ENCODE measurements at regions not wholly inside any gene's neighbourhood (a gene's known extent, or its start where the extent isn't known, plus 50 kb on each side); places are given as distances from the start of the nearest gene placed in this dataset.
A peak's percentile ranks its signal among the peaks of the same experiment; 100 is the strongest.
"Not testable (repeated sequence)": the region's sequence is repeated elsewhere in the genome, so short reads cannot be mapped to it uniquely, and the experiment has no call there.

GRCh38 chr21:28154121-28154520 lies 838.6 kb downstream of the LTN1 start:
- DNase-seq: no peak

- DNase-seq: no peak
These were observed 839.9 kb downstream of the LTN1 start for GRCh38 chr21:28152732-28153131.

- DNase-seq: no peak
These were observed 840.9 kb downstream of the LTN1 start for GRCh38 chr21:28151758-28152157.

DNA sequence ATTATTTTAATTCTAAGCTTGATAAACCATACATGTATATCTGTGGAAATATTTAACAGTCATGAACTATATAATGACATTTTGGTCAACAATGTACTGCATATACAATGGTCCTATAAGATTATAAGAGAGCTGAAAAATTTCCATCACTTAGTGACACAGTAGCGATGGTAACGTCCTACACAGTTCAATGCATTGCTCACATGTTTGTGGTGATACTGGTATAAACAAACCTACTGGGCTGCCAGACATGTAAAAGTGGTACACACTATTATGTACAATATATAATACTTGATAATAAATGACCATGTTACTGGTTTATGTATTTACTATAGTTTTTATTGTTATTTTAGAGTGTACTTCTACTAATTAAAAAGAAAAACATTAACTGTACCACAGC lies 841.9 kb downstream of the LTN1 start:
- no peak for DNase-seq

DNA sequence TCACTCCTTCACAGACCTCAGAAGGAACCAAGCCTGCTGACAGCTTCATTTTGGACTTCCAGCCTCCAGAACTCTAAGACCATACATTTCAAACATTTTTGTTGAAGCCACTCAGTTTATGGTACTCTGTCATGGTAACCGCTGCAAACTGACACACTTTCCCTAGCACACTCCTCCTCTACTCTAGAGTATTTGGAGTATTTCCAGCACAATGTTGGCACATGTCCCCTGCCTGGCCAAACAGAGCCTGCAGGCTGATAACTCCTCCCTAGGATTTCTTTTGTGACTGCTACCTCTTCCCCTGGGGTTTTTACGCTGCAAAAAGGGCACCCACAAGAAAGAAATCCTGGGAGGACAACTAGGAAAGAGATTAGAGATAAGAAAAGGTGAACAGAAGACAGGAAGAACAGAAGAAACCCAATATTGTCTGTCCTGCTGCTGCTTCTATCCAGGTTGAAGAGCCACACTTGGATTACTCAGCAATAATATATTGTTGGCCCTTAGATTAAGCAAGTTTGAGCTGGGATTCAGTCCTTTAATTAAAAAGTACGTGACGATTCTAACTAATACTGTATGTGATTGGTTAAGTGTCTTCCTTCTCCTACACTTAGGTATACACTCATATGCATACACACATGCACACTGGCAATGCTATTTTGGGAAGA lies 844.1 kb downstream of the LTN1 start:
- peak; percentile 3 for DNase-seq

- DNase-seq: no peak
These were observed 848.0 kb downstream of the LTN1 start for GRCh38 chr21:28144653-28145052.

GRCh38 chr21:28144089-28144488 lies 848.6 kb downstream of the LTN1 start:
- DNase-seq: no peak

DNA sequence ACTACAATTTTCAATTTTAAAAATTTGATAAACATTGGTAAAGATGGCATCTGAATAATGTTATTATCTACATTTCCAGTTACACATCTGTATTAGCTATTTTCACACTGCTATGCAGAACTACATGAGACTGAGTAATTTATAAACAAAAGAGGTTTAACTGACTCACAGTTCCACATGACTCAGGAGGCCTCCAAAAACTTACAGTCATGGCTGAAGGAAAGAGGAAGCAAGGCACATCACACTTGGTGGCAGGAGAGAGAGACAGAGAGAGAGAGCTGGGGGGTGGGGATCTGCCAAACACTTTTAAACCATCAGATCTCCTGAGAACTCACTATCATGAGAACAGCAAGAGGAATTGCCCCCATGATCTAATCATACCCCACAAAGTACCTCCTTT lies 850.0 kb downstream of the LTN1 start:
- no peak for DNase-seq

DNA sequence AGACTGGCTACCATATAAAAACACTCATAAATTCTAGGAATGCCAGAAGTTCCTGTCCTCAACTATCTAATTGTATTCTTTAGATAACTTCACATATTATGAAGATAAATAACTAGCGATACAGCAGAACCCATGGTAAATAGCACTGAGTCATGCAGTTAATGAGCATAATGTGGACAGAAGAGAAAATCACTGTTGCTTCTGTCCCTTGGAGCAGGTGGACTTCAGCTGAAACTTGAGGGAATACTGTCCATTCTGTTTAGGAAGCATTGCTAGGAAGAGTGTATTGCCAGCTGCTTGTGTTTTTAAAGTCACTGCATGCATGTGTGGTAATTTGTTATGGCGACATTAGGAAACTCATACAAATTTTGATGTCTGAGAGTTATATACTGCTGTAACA lies 854.4 kb downstream of the LTN1 start:
- no peak for DNase-seq

DNA sequence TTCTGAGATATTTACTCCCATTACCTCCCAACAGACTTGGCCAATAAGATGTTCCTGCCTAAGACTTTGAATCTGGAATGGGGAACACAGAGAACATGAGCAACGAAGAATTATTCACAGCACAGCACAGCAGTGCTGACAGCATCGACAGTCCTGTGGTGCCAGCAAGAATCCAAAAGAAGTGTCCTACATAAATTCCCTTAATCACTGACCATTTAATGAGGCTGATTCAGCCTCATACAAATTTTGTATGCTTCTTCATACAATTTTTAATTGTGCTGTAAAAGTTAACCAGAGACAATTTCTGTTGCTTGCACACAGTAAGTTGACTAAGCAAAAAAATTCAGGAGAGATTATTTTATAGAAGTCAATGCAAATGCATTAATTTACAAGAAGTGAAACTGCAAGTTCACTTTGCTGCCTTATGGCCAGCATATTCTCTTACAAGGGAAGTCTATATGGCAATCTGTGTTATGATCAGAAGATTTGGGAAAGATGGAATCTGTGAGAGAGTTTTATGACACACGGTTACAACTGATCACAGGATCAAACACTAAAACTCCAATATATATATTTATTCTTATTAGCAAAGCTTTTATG lies 855.9 kb downstream of the LTN1 start:
- DNase-seq: no peak

DNA sequence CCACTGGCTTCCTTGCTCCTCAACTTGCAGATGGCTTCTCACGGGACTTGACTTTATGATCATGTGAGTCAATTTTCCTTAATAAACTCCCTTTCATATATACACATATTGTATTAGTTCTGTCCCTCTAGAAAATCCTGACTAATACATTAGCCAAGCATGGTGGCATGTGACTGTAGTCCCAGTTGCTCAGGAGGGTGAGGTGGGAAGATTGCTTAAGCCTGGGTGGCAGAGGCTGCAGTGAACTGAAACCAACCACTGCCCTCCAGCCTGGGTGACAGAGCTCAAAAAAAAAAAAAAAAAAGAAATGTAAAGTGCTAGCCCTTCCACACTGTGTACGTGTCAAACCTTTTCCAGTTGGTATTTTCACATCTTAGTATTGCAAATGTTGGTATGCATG lies 857.0 kb downstream of the LTN1 start:
- DNase-seq: no peak

GRCh38 chr21:28133116-28133515 lies 859.6 kb downstream of the LTN1 start:
- no peak for DNase-seq

DNA sequence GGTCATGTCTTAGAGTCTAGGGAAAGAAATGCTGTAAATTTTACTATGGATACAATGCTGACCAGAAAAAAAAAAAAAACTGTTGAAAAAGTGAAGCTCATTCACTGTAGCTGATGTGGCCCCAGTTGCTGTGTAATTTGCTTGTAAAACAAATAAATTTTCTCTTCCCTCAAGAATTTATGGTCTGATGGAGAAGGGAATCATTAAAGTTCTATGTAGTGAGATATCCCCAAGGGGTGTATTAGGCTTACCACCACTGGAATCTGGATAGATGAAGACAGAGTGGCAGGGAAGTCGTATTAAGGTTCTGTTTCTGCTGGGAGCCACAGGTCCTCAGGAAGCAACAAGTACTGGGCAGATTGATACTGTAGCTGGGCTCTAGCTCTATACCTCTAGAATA lies 860.0 kb downstream of the LTN1 start:
- no peak for DNase-seq

- no peak for DNase-seq
These were observed 865.4 kb downstream of the LTN1 start for GRCh38 chr21:28127175-28127785.

DNA sequence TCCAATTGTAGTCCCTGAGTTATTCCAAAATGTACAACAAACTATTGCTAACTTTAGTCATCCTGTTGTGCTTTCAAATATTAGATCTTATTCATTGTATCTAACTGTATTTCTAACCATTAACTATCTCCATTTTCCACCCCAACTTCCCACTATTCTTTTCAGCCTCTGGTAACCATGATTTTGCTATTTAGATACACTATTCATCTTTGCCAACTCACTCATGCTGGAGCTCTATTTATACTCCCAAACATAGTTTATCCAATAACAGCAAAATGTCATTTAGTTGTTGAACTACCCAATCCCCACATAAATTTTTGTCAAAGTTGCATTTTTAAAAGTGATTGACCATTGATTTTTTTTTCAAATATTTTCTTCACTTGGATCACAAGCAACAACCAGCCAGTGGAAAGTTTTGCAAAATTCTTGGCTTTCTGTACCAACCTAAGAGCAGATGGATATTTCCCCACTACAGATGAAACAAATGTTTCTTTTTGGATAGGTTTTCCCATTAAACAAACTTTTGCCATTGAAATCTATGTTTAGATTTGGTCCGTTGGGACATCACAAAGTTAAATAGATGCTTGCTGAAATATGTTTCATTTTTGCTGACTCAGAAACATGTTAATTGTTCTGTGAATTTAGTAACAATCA lies 866.0 kb downstream of the LTN1 start:
- DNase-seq: no peak

- no peak for DNase-seq
These were observed 868.1 kb downstream of the LTN1 start for GRCh38 chr21:28124541-28124940.

DNA sequence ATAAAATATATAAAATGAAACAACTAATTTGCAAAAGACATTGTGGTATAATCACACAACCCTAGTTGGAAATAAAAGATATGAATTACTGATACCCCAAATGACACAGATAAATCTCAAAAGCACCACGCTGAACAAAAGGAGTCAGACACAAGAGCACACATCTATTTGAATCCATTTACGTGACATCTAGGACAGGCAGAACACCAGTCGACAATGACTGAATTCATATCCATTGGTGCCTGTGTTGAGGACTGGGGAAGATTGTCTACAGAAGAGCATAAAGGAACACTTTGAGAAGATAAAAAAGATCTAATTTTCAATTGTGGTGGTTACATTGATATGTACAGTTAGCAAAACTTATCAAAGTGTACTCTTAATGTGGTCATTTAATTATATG lies 874.1 kb downstream of the LTN1 start:
- no peak for DNase-seq

GRCh38 chr21:28114986-28115385 lies 877.7 kb downstream of the LTN1 start:
- DNase-seq: not testable (repeated sequence)

GRCh38 chr21:28113718-28114117 lies 879.0 kb downstream of the LTN1 start:
- DNase-seq: no peak

- no peak for DNase-seq
These were observed 880.2 kb downstream of the LTN1 start for GRCh38 chr21:28112511-28112910.

DNA sequence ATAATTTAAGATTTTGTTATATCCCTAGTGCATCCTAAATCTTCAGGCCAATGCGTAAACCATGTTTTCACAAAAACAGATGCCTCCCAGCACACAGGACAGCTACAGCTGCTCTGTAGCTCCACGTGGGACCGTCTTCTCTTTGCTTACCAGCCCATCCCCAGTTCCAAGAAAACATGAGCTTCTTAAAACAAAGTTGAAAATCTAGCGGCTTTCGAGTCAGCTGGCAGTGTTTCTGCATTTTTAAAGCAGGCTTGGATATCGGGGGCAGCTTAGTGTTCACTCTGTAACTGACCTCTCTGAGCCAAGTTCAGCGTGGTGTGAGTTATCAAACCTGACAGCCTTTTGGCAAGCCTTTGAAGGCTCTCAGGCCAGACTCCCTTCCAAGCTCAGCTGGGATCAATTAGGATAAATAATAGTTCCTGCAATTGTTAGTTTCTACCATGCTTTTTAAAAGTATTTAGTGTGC lies 881.5 kb downstream of the LTN1 start:
- no peak for DNase-seq

- DNase-seq: no peak
These were observed 882.0 kb downstream of the LTN1 start for GRCh38 chr21:28110716-28111115.

DNA sequence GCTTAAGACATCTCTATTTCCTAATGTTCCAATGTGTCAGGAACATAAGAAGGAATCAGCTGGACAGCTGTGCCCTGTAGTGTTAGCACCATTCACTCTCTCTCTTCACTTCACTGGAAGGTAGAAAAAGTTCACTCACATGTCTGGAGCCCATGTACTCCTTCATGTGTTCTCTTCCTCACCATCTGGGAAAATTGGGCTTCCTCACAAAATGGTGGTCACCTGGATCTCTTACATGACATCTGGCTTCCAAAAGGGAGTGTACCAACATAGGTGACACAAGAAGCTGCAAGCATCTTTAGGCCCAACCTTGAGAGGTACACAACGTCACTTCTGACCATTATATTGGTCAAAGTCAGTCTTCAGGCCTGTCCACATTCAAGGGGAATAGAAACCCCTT lies 882.6 kb downstream of the LTN1 start:
- no peak for DNase-seq

- DNase-seq: no peak
These were observed 886.2 kb downstream of the LTN1 start for GRCh38 chr21:28106370-28106890.
